WERI-Rb-1 (cell line): ENCODE measurements at regions not wholly inside any gene's neighbourhood (a gene's known extent, or its start where the extent isn't known, plus 50 kb on each side); places are given as distances from the start of the nearest gene placed in this dataset.
"Not testable (repeated sequence)": the region's sequence is repeated elsewhere in the genome, so short reads cannot be mapped to it uniquely, and the experiment has no call there.

Source experiments
- DNase-seq: peaks from one replicate; pipeline ENCODE4 v3.0.0-alpha.2; 2020
- H3K27ac ChIP-seq: fragments of 250-450 bp; sonication (Bioruptor Pico); 2 replicates; pipeline ENCODE4 v1.5.1; 2020; ENCODE audit warnings: mild to moderate bottlenecking, moderate library complexity
- H3K27me3 ChIP-seq: fragments of 250-450 bp; sonication (Bioruptor Pico); 2 replicates; pipeline ENCODE4 v1.5.1; 2021; ENCODE audit warnings: mild to moderate bottlenecking, low read depth, moderate library complexity; ENCODE audit not compliant: insufficient read depth, severe bottlenecking
- H3K36me3 ChIP-seq: fragments of 250-450 bp; sonication (Bioruptor Pico); 2 replicates; pipeline ENCODE4 v1.5.1; 2020; ENCODE audit warnings: mild to moderate bottlenecking, moderate library complexity
- H3K4me3 ChIP-seq: 2 replicates; pipeline ENCODE4 v1.5.1; 2011; ENCODE audit warnings: low read depth, mild to moderate bottlenecking, control low read depth, low read length
- H3K9me3 ChIP-seq: fragments of 250-450 bp; sonication (Bioruptor Pico); 2 replicates; pipeline ENCODE4 v1.5.1; 2021; ENCODE audit warnings: mild to moderate bottlenecking, moderate library complexity; ENCODE audit not compliant: severe bottlenecking
- CTCF ChIP-seq: IDR thresholded peaks from 2 replicates; pipeline ENCODE4 v1.5.1; 2011; ENCODE audit warnings: low read depth, mild to moderate bottlenecking, control low read depth, inconsistent platforms, low read length

GRCh38 chr7:47073284-47073683, 508.6 kb downstream of the TNS3 start:
- no peak for DNase-seq
- Histone ChIP-seq H3K27ac (no peak overlapping the region), H3K9me3 (no peaks in the 10 kb centered on the region), H3K27me3 (no peaks in the 10 kb centered on the region), H3K36me3 (no peaks in the 10 kb centered on the region), H3K4me3 (no peak overlapping the region)
- no peak for TF ChIP-seq CTCF

GRCh38 chr7:47071866-47072265, 510.0 kb downstream of the TNS3 start:
- Histone ChIP-seq H3K27ac (no peak overlapping the region), H3K27me3 (no peaks in the 10 kb centered on the region), H3K36me3 (no peaks in the 10 kb centered on the region), H3K9me3 (no peaks in the 10 kb centered on the region), H3K4me3 (no peak overlapping the region)
- no peak for DNase-seq
- no peak for TF ChIP-seq CTCF

DNA sequence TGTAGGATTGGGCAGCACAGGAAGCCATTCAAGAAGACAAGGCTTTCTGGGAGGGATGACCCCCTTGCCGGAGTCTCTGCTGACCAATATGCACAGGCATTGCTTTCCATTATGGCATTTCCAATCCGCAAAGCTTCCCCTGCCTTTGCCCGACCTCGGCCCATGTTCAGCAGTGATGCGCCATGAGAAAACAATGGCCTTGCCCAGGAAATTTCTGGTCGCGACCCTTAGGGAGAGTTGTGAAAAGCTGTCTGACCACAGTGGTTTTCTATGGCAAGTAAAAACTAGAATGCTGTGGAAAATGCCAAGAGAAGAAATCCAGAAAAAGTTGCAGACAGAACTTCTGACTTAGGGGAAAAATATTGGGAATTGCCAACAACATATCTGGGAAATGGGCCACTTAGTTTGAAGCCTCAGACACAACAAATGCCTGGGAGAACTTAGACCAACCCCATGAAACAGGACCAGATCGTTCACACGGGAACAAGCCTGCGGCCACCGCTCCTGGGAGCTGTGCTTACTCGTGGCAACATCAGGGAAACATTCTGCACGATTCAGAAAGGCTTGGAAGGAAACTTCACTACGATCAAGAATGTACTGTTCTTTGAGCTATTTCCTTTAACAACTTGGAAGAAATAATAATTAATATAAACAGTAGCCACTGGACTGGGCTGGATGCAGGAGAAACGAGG, 512.4 kb downstream of the TNS3 start:
- TF ChIP-seq CTCF: no peak
- no peak for DNase-seq

GRCh38 chr7:47066976-47067614, 514.8 kb downstream of the TNS3 start:
- Histone ChIP-seq H3K9me3 (no peaks in the 10 kb centered on the region), H3K36me3 (no peaks in the 10 kb centered on the region), H3K27me3 (no peaks in the 10 kb centered on the region), H3K27ac (peak overlapping the region; percentile 52), H3K4me3 (peak overlapping the region; percentile 15)
- no peak for TF ChIP-seq CTCF
- DNase-seq: peak; percentile 77

More for the DNA sequence above, 512.4 kb downstream of the TNS3 start:
- Histone ChIP-seq H3K4me3 (no peak overlapping the region), H3K27ac (no peak overlapping the region), H3K27me3 (no peaks in the 10 kb centered on the region), H3K9me3 (no peaks in the 10 kb centered on the region), H3K36me3 (no peaks in the 10 kb centered on the region)

- TF ChIP-seq CTCF: no peak
- H3K36me3 ChIP-seq: no peaks in the 10 kb centered on the region
- H3K9me3 ChIP-seq: no peaks in the 10 kb centered on the region
- H3K4me3 ChIP-seq: no peak overlapping the region
- no peak for DNase-seq
- H3K27ac ChIP-seq: no peak overlapping the region
- no peaks in the 10 kb centered on the region for H3K27me3 ChIP-seq
Measured at GRCh38 chr7:47056731-47057130, 525.2 kb downstream of the TNS3 start.

DNA sequence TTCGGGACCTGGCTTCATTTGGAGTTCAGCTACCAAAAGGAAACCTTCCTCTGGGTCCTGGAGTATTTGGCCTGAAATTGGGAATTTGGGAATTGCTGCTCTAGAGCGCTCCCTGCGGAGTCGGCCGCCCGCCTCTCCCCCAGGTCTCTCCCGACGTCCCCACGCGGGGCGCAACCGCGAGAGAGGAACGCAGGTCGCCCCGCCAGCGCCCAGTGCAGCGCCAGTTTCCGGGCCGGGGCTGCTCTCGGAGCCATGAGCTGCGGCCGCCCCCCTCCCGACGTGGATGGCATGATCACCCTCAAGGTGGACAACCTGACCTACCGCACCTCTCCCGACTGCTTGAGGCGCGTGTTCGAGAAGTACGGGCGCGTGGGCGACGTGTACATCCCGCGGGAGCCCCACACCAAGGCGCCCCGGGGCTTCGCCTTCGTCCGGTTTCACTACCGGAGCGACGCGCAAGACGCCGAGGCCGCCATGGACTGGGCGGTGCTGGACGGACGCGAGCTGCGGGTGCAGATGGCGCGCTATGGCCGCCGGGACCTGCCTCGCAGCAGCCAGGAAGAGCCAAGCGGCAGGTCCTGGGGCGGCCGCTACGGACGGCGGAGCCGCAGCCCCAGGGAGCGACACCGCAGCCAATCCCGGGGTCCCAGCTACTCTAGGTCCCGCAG, 529.2 kb downstream of the TNS3 start:
- not testable (repeated sequence) for H3K27me3 ChIP-seq, DNase-seq, H3K36me3 ChIP-seq, H3K4me3 ChIP-seq, H3K27ac ChIP-seq, H3K9me3 ChIP-seq
